ENCODE measurements at regions not wholly inside any gene's neighbourhood (a gene's known extent, or its start where the extent isn't known, plus 50 kb on each side); places are given as distances from the start of the nearest gene placed in this dataset.

DNA sequence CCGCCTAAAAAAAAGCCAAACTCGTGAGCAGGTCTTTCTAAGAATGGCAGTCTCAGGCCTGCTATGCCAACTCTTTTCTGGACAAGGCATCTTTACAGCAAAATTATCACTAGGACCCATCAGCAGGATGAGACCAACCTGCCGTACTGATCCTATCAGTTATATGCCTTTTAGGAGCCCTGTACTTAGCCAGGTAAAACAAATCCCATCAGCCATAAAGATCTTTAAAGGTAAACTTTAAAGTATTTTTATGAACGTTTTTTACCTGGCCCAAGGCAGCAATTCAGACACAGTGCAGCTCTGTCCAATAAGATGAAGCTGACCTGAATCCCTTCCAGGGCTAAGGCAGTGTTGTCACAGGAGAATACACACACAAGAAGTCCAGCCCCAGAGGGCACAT lies 51.3 kb upstream of the TGM3 start:
- intact Hi-C loops (cut with micrococcal nuclease; ENCODE audit: unreplicated experiment), result no loop called here
- 14% methylated on average over 4 of the region's 4 CpGs for WGBS (ENCODE audit: low lambda C conversion rate)
- no peaks in the 10 kb centered on the region for H3K4me1 ChIP-seq (ENCODE audit: insufficient read depth, low read length)
- H3K79me2 ChIP-seq (ENCODE audit: insufficient read depth, low read length), result no peaks in the 10 kb centered on the region
- H2AFZ ChIP-seq (ENCODE audit: low read length), result no peak overlapping the region
- FAIRE-seq (no peak), ATAC-seq (peak; percentile 45), DNase-seq (ENCODE audit: low spot score) (no peak)
- CTCF ChIA-PET (ENCODE audit: low intra/inter-chr PET ratio, low total read pairs), result no interaction called here
- no peak overlapping the region for H3K4me2 ChIP-seq (ENCODE audit: low read depth, low read length)
- H3K9ac ChIP-seq (ENCODE audit: insufficient read depth, low read depth, low read length), result no peak overlapping the region
- no peaks in the 10 kb centered on the region for H4K20me1 ChIP-seq (ENCODE audit: insufficient read depth, low read length)
- 0 out of 5 replicates have a peak, but pooled peaks cover 0 to 5% of the 10 kb centered on the region in 2 experiments for H3K27me3 ChIP-seq (ENCODE audit: control insufficient read depth in 1 of 2, insufficient read depth in 2 of 2, low read length in 2 of 2)
- H3K9me3 ChIP-seq (ENCODE audit: low read length), result no peaks in the 10 kb centered on the region
- BruUV-seq (replicated peaks), result no TSS peak
- no peak overlapping the region for H3K4me3 ChIP-seq (replicated peaks in 1 of 3; ENCODE audit: insufficient read depth in 1 of 3, low read depth in 2 of 3, low read length in 3 of 3)
- POLR2A ChIA-PET, result no interaction called here
- no peaks in the 10 kb centered on the region for H3K36me3 ChIP-seq (replicated peaks in 1 of 2; ENCODE audit: control insufficient read depth in 1 of 2, insufficient read depth in 2 of 2, low read length in 2 of 2)
- in situ Hi-C loops (cut with HindIII; ENCODE audit: extremely low pct_ligation_motif_present, low pct_unique_long_range_greater_than_20kb), result no loop called here
- TF ChIP-seq ZNF142 (CRISPR knock-in tag; IDR thresholded peaks at IDR 0.05) (no peak), KLF12 (CRISPR knock-in tag; IDR thresholded peaks at IDR 0.05; ENCODE audit: borderline replicate concordance) (no peak)
- H3K27ac ChIP-seq (ENCODE audit: extremely low read length, insufficient read depth, low read length), result no peak overlapping the region

- in situ Hi-C loops (cut with HindIII; ENCODE audit: extremely low pct_ligation_motif_present, low pct_unique_long_range_greater_than_20kb), result no loop called here
- FAIRE-seq, result no peak
Observed at GRCh38 chr20:2244993-2245392, 50.8 kb upstream of the TGM3 start.

More at GRCh38 chr20:2244993-2245392, 50.8 kb upstream of the TGM3 start:
- ATAC-seq (peak; percentile 63), DNase-seq (ENCODE audit: low spot score) (no peak)
- TF ChIP-seq SALL1 (CRISPR knock-in tag; IDR thresholded peaks at IDR 0.05), result no peak
- no peak for TF ChIP-seq CBX1 (IDR thresholded peaks at IDR 0.05; ENCODE audit: low read depth)
- TF ChIP-seq TBX2 (CRISPR knock-in tag; IDR thresholded peaks at IDR 0.05; ENCODE audit: borderline replicate concordance), result 0 out of 2 replicates have a peak, but pooled peaks have one; percentile 17
- TF ChIP-seq STAG1 (CRISPR knock-in tag; IDR thresholded peaks at IDR 0.05), result peak; percentile 13; the same call in 1 of the 2 replicates
- TF ChIP-seq, protein P1, sequence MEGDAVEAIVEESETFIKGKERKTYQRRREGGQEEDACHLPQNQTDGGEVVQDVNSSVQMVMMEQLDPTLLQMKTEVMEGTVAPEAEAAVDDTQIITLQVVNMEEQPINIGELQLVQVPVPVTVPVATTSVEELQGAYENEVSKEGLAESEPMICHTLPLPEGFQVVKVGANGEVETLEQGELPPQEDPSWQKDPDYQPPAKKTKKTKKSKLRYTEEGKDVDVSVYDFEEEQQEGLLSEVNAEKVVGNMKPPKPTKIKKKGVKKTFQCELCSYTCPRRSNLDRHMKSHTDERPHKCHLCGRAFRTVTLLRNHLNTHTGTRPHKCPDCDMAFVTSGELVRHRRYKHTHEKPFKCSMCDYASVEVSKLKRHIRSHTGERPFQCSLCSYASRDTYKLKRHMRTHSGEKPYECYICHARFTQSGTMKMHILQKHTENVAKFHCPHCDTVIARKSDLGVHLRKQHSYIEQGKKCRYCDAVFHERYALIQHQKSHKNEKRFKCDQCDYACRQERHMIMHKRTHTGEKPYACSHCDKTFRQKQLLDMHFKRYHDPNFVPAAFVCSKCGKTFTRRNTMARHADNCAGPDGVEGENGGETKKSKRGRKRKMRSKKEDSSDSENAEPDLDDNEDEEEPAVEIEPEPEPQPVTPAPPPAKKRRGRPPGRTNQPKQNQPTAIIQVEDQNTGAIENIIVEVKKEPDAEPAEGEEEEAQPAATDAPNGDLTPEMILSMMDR (CRISPR knock-in tag; IDR thresholded peaks at IDR 0.05), result peak; percentile 37
- no peak for TF ChIP-seq PHF21A (CRISPR knock-in tag; IDR thresholded peaks at IDR 0.05)
- 0 out of 2 replicates have a peak, but pooled peaks have one; percentile 20 for TF ChIP-seq ZNF740 (CRISPR knock-in tag; IDR thresholded peaks at IDR 0.05)
- CTCF ChIA-PET (ENCODE audit: low intra/inter-chr PET ratio, low total read pairs), result no interaction called here
- Histone ChIP-seq H3K36me3 (replicated peaks in 1 of 2; ENCODE audit: control insufficient read depth in 1 of 2, insufficient read depth in 2 of 2, low read length in 2 of 2) (no peaks in the 10 kb centered on the region), H2AFZ (ENCODE audit: low read length) (no peak overlapping the region), H3K4me1 (ENCODE audit: insufficient read depth, low read length) (no peaks in the 10 kb centered on the region), H3K27me3 (ENCODE audit: control insufficient read depth in 1 of 2, insufficient read depth in 2 of 2, low read length in 2 of 2) (0 out of 5 replicates have a peak, but pooled peaks cover 0 to 5% of the 10 kb centered on the region in 2 experiments), H4K20me1 (ENCODE audit: insufficient read depth, low read length) (no peaks in the 10 kb centered on the region), H3K79me2 (ENCODE audit: insufficient read depth, low read length) (no peaks in the 10 kb centered on the region), H3K9me3 (ENCODE audit: low read length) (no peaks in the 10 kb centered on the region), H3K4me3 (replicated peaks in 1 of 3; ENCODE audit: insufficient read depth in 1 of 3, low read depth in 2 of 3, low read length in 3 of 3) (no peak overlapping the region), H3K9ac (ENCODE audit: insufficient read depth, low read depth, low read length) (no peak overlapping the region), H3K27ac (ENCODE audit: extremely low read length, insufficient read depth, low read length) (no peak overlapping the region), H3K4me2 (ENCODE audit: low read depth, low read length) (no peak overlapping the region)
- no TSS peak for BruUV-seq (replicated peaks)
- POLR2A ChIA-PET, result no interaction called here
- WGBS (ENCODE audit: low lambda C conversion rate), result 4% methylated on average over 6 of the region's 6 CpGs
- intact Hi-C loops (cut with micrococcal nuclease; ENCODE audit: unreplicated experiment), result no loop called here

Measured in HepG2 (cell line).